Retinal pigment epithelial cell (primary cell): ENCODE measurements at regions not wholly inside any gene's neighbourhood (a gene's known extent, or its start where the extent isn't known, plus 50 kb on each side); places are given as distances from the start of the nearest gene placed in this dataset.

Source experiments
- DNase-seq: peaks from one replicate; pipeline ENCODE4 v3.0.0-alpha.2; 2010; ENCODE audit warnings: low read depth
- H3K4me3 ChIP-seq: 2 replicates; pipeline ENCODE4 v1.5.1; 2011; ENCODE audit warnings: mild to moderate bottlenecking, low read length, control low read depth, moderate library complexity
- TF ChIP-seq, protein P1 (sequence below): conservative IDR thresholded peaks from 2 replicates; pipeline ENCODE4 v1.5.1; 2011; ENCODE audit warnings: low read depth, low read length, control low read depth, inconsistent platforms

DNA sequence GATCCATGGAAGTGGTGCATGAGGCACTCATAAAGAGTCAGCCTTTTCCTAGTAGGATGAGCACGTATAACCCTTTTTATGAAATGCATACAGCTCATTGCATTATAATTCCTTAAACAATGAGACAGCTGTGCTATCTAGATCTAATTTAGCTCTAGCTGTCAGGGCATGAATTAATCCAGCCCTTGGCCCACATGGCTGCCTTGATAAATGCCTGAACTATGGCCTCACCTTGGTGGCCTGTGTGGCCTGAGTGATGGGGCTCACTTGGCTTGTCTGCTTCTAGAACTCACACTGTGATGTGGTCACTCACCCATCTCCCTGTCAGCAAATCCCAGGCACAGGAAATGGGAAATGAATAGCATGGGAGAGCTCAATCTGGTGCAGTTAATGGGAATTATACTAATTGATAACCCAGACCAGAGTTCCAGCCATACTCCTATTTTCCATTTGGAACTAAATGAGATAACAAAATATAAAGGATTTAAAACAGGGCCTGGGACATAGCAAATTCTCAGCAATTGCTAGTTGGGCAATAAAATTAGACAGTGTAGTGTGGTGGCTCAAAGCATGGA is 153.6 kb downstream of the HS3ST2 start:
- TF ChIP-seq, protein P1, sequence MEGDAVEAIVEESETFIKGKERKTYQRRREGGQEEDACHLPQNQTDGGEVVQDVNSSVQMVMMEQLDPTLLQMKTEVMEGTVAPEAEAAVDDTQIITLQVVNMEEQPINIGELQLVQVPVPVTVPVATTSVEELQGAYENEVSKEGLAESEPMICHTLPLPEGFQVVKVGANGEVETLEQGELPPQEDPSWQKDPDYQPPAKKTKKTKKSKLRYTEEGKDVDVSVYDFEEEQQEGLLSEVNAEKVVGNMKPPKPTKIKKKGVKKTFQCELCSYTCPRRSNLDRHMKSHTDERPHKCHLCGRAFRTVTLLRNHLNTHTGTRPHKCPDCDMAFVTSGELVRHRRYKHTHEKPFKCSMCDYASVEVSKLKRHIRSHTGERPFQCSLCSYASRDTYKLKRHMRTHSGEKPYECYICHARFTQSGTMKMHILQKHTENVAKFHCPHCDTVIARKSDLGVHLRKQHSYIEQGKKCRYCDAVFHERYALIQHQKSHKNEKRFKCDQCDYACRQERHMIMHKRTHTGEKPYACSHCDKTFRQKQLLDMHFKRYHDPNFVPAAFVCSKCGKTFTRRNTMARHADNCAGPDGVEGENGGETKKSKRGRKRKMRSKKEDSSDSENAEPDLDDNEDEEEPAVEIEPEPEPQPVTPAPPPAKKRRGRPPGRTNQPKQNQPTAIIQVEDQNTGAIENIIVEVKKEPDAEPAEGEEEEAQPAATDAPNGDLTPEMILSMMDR: no peak
- H3K4me3 ChIP-seq: no peak overlapping the region
- DNase-seq: no peak
